ENCODE measurements at regions not wholly inside any gene's neighbourhood (a gene's known extent, or its start where the extent isn't known, plus 50 kb on each side); places are given as distances from the start of the nearest gene placed in this dataset.

- 74 to 79% methylated on average over 1 of the region's 1 CpG for WGBS, 2 donors
- Histone ChIP-seq H3K27me3 (ENCODE audit: control insufficient read depth in 1 of 2, insufficient read depth in 2 of 2, low read length in 2 of 2) (no peaks in the 10 kb centered on the region), H3K9me3 (ENCODE audit: control insufficient read depth in 2 of 2, insufficient read depth in 1 of 2, low read depth in 1 of 2, low read length in 1 of 2) (no peaks in the 10 kb centered on the region), H3K27ac (ENCODE audit: low read depth in 2 of 2, low read length in 1 of 2) (no peak overlapping the region), H3K4me1 (ENCODE audit: control insufficient read depth in 2 of 2, insufficient read depth in 2 of 2, low read length in 1 of 2) (no peaks in the 10 kb centered on the region), H3K36me3 (ENCODE audit: control insufficient read depth in 2 of 2, insufficient read depth in 2 of 2, low read length in 1 of 2) (no peaks in the 10 kb centered on the region), H3K4me3 (ENCODE audit: low read depth in 1 of 2, low read length in 2 of 2) (no peak overlapping the region)
Measured at GRCh38 chr10:57880446-57881227, 387.1 kb downstream of the IPMK start.

GRCh38 chr10:57874810-57875209 is 392.9 kb downstream of the IPMK start:
- Histone ChIP-seq H3K9me3 (ENCODE audit: control insufficient read depth in 2 of 2, insufficient read depth in 1 of 2, low read depth in 1 of 2, low read length in 1 of 2) (no peaks in the 10 kb centered on the region), H3K4me1 (ENCODE audit: control insufficient read depth in 2 of 2, insufficient read depth in 2 of 2, low read length in 1 of 2) (no peaks in the 10 kb centered on the region), H3K36me3 (ENCODE audit: control insufficient read depth in 2 of 2, insufficient read depth in 2 of 2, low read length in 1 of 2) (no peaks in the 10 kb centered on the region), H3K4me3 (ENCODE audit: low read depth in 1 of 2, low read length in 2 of 2) (no peak overlapping the region), H3K27ac (ENCODE audit: low read depth in 2 of 2, low read length in 1 of 2) (no peak overlapping the region), H3K27me3 (ENCODE audit: control insufficient read depth in 1 of 2, insufficient read depth in 2 of 2, low read length in 2 of 2) (no peaks in the 10 kb centered on the region)
- WGBS, 2 donors: 89 to 92% methylated on average over 4 of the region's 4 CpGs

GRCh38 chr10:57867241-57867640 is 400.5 kb downstream of the IPMK start:
- no peaks in the 10 kb centered on the region for H3K27me3 ChIP-seq (ENCODE audit: control insufficient read depth in 1 of 2, insufficient read depth in 2 of 2, low read length in 2 of 2)
- WGBS, 2 donors: 37 to 49% methylated on average over 1 of the region's 1 CpG
- H3K27ac ChIP-seq (ENCODE audit: low read depth in 2 of 2, low read length in 1 of 2): no peak overlapping the region
- no peak overlapping the region for H3K4me3 ChIP-seq (ENCODE audit: low read depth in 1 of 2, low read length in 2 of 2)
- H3K36me3 ChIP-seq (ENCODE audit: control insufficient read depth in 2 of 2, insufficient read depth in 2 of 2, low read length in 1 of 2): no peaks in the 10 kb centered on the region
- no peaks in the 10 kb centered on the region for H3K9me3 ChIP-seq (ENCODE audit: control insufficient read depth in 2 of 2, insufficient read depth in 1 of 2, low read depth in 1 of 2, low read length in 1 of 2)
- H3K4me1 ChIP-seq (ENCODE audit: control insufficient read depth in 2 of 2, insufficient read depth in 2 of 2, low read length in 1 of 2): no peaks in the 10 kb centered on the region

- H3K4me3 ChIP-seq (ENCODE audit: low read depth in 1 of 2, low read length in 2 of 2): no peak overlapping the region
- H3K27me3 ChIP-seq (ENCODE audit: control insufficient read depth in 1 of 2, insufficient read depth in 2 of 2, low read length in 2 of 2): no peaks in the 10 kb centered on the region
- H3K36me3 ChIP-seq (ENCODE audit: control insufficient read depth in 2 of 2, insufficient read depth in 2 of 2, low read length in 1 of 2): no peaks in the 10 kb centered on the region
- no peak overlapping the region for H3K27ac ChIP-seq (ENCODE audit: low read depth in 2 of 2, low read length in 1 of 2)
- no peaks in the 10 kb centered on the region for H3K9me3 ChIP-seq (ENCODE audit: control insufficient read depth in 2 of 2, insufficient read depth in 1 of 2, low read depth in 1 of 2, low read length in 1 of 2)
- whole genome bisulfite sequencing, 2 donors: 26 to 30% methylated on average over 2 of the region's 2 CpGs
- H3K4me1 ChIP-seq (ENCODE audit: control insufficient read depth in 2 of 2, insufficient read depth in 2 of 2, low read length in 1 of 2): no peaks in the 10 kb centered on the region
Measured at GRCh38 chr10:57864765-57865680, 402.7 kb downstream of the IPMK start.

- H3K27ac ChIP-seq (ENCODE audit: low read depth in 2 of 2, low read length in 1 of 2): no peak overlapping the region
- no peaks in the 10 kb centered on the region for H3K4me1 ChIP-seq (ENCODE audit: control insufficient read depth in 2 of 2, insufficient read depth in 2 of 2, low read length in 1 of 2)
- no peak overlapping the region for H3K4me3 ChIP-seq (ENCODE audit: low read depth in 1 of 2, low read length in 2 of 2)
- 30 to 45% methylated on average over 1 of the region's 1 CpG for WGBS, 2 donors
- no peaks in the 10 kb centered on the region for H3K36me3 ChIP-seq (ENCODE audit: control insufficient read depth in 2 of 2, insufficient read depth in 2 of 2, low read length in 1 of 2)
- no peaks in the 10 kb centered on the region for H3K9me3 ChIP-seq (ENCODE audit: control insufficient read depth in 2 of 2, insufficient read depth in 1 of 2, low read depth in 1 of 2, low read length in 1 of 2)
- no peaks in the 10 kb centered on the region for H3K27me3 ChIP-seq (ENCODE audit: control insufficient read depth in 1 of 2, insufficient read depth in 2 of 2, low read length in 2 of 2)
Measured at GRCh38 chr10:57849691-57850357, 417.9 kb downstream of the IPMK start.

GRCh38 chr10:57846307-57847065 is 421.2 kb downstream of the IPMK start:
- 50 to 59% methylated on average over 2 of the region's 2 CpGs for WGBS, 2 donors
- H3K4me3 ChIP-seq (ENCODE audit: low read depth in 1 of 2, low read length in 2 of 2): no peak overlapping the region
- H3K27ac ChIP-seq (ENCODE audit: low read depth in 2 of 2, low read length in 1 of 2): no peak overlapping the region
- no peaks in the 10 kb centered on the region for H3K9me3 ChIP-seq (ENCODE audit: control insufficient read depth in 2 of 2, insufficient read depth in 1 of 2, low read depth in 1 of 2, low read length in 1 of 2)
- H3K27me3 ChIP-seq (ENCODE audit: control insufficient read depth in 1 of 2, insufficient read depth in 2 of 2, low read length in 2 of 2): no peaks in the 10 kb centered on the region
- no peaks in the 10 kb centered on the region for H3K36me3 ChIP-seq (ENCODE audit: control insufficient read depth in 2 of 2, insufficient read depth in 2 of 2, low read length in 1 of 2)
- H3K4me1 ChIP-seq (ENCODE audit: control insufficient read depth in 2 of 2, insufficient read depth in 2 of 2, low read length in 1 of 2): no peaks in the 10 kb centered on the region

- no peak overlapping the region for H3K4me3 ChIP-seq (ENCODE audit: low read depth in 1 of 2, low read length in 2 of 2)
- H3K36me3 ChIP-seq (ENCODE audit: control insufficient read depth in 2 of 2, insufficient read depth in 2 of 2, low read length in 1 of 2): no peaks in the 10 kb centered on the region
- no peaks in the 10 kb centered on the region for H3K27me3 ChIP-seq (ENCODE audit: control insufficient read depth in 1 of 2, insufficient read depth in 2 of 2, low read length in 2 of 2)
- H3K9me3 ChIP-seq (ENCODE audit: control insufficient read depth in 2 of 2, insufficient read depth in 1 of 2, low read depth in 1 of 2, low read length in 1 of 2): peaks cover 0 to 3% of the 10 kb centered on the region in 2 donors
- no peaks in the 10 kb centered on the region for H3K4me1 ChIP-seq (ENCODE audit: control insufficient read depth in 2 of 2, insufficient read depth in 2 of 2, low read length in 1 of 2)
- 57 to 61% methylated on average over 4 of the region's 4 CpGs for WGBS, 2 donors
- H3K27ac ChIP-seq (ENCODE audit: low read depth in 2 of 2, low read length in 1 of 2): no peak overlapping the region
Measured at GRCh38 chr10:57844387-57844998, 423.2 kb downstream of the IPMK start.

- no peaks in the 10 kb centered on the region for H3K36me3 ChIP-seq (ENCODE audit: control insufficient read depth in 2 of 2, insufficient read depth in 2 of 2, low read length in 1 of 2)
- no peak overlapping the region for H3K27ac ChIP-seq (ENCODE audit: low read depth in 2 of 2, low read length in 1 of 2)
- peaks cover 0 to 3% of the 10 kb centered on the region in 2 donors for H3K9me3 ChIP-seq (ENCODE audit: control insufficient read depth in 2 of 2, insufficient read depth in 1 of 2, low read depth in 1 of 2, low read length in 1 of 2)
- WGBS, 2 donors: 28 to 65% methylated on average over 1 of the region's 1 CpG
- H3K4me3 ChIP-seq (ENCODE audit: low read depth in 1 of 2, low read length in 2 of 2): no peak overlapping the region
- H3K4me1 ChIP-seq (ENCODE audit: control insufficient read depth in 2 of 2, insufficient read depth in 2 of 2, low read length in 1 of 2): no peaks in the 10 kb centered on the region
- H3K27me3 ChIP-seq (ENCODE audit: control insufficient read depth in 1 of 2, insufficient read depth in 2 of 2, low read length in 2 of 2): no peaks in the 10 kb centered on the region
Measured at GRCh38 chr10:57830877-57831560, 436.7 kb downstream of the IPMK start.

All from esophagus (tissue), 2 donors.